Trophoblast cell (in vitro differentiated cells and primary cell): ENCODE measurements at regions not wholly inside any gene's neighbourhood (a gene's known extent, or its start where the extent isn't known, plus 50 kb on each side); places are given as distances from the start of the nearest gene placed in this dataset.

Source experiments
- DNase-seq, 2 donors: peaks; one replicate each; pipeline ENCODE4 v3.0.0-alpha.2; 2016
- H2AFZ ChIP-seq: 2 replicates; pipeline ENCODE4 v1.6.1; 2013; ENCODE audit warnings: low read length, moderate library complexity, mild to moderate bottlenecking; ENCODE audit not compliant: insufficient read depth, poor library complexity
- H2AK5ac ChIP-seq: 2 replicates; pipeline ENCODE4 v1.6.1; 2013; ENCODE audit warnings: mild to moderate bottlenecking, low read length
- H2BK120ac ChIP-seq: 2 replicates; pipeline ENCODE4 v1.6.1; 2013; ENCODE audit warnings: low read length, mild to moderate bottlenecking, moderate library complexity; ENCODE audit not compliant: insufficient read depth, poor library complexity
- H2BK12ac ChIP-seq: 2 replicates; pipeline ENCODE4 v1.6.1; 2013; ENCODE audit warnings: mild to moderate bottlenecking, low read length, moderate library complexity
- H2BK5ac ChIP-seq: 2 replicates; pipeline ENCODE4 v1.6.1; 2013; ENCODE audit warnings: low read length, low read depth, moderate library complexity, mild to moderate bottlenecking; ENCODE audit not compliant: poor library complexity
- H3K14ac ChIP-seq: 2 replicates; pipeline ENCODE4 v1.6.1; 2013; ENCODE audit warnings: mild to moderate bottlenecking, low read length
- H3K18ac ChIP-seq: 2 replicates; pipeline ENCODE4 v1.6.1; 2013; ENCODE audit warnings: mild to moderate bottlenecking, low read length
- H3K23ac ChIP-seq: 2 replicates; pipeline ENCODE4 v1.6.1; 2013; ENCODE audit warnings: low read length
- H3K27ac ChIP-seq: 2 replicates; pipeline ENCODE4 v1.5.1; 2013; ENCODE audit warnings: low read depth, mild to moderate bottlenecking, inconsistent platforms, low read length, moderate library complexity
- H3K27me3 ChIP-seq: 2 replicates; pipeline ENCODE4 v1.6.1; 2013; ENCODE audit warnings: inconsistent platforms, mild to moderate bottlenecking, low read length, moderate library complexity; ENCODE audit not compliant: insufficient read depth
- H3K36me3 ChIP-seq, 2 experiments: 1 replicate in 1 of 2; 2 replicates in 1 of 2; pipeline ENCODE4 v1.6.1; 2013; ENCODE audit warnings: low read length in 2 of 2, mild to moderate bottlenecking in 2 of 2, moderate library complexity in 1 of 2; ENCODE audit not compliant: insufficient read depth in 2 of 2, control insufficient read depth in 1 of 2
- H3K4ac ChIP-seq: 2 replicates; pipeline ENCODE4 v1.6.1; 2013; ENCODE audit warnings: low read depth, mild to moderate bottlenecking, low read length, moderate library complexity
- H3K4me1 ChIP-seq, 2 experiments: 1 replicate in 1 of 2; 2 replicates in 1 of 2; pipeline ENCODE4 v1.6.1; 2013; ENCODE audit warnings: low read length in 2 of 2, mild to moderate bottlenecking in 2 of 2, moderate library complexity in 1 of 2; ENCODE audit not compliant: insufficient read depth in 2 of 2, control insufficient read depth in 1 of 2
- H3K4me2 ChIP-seq: 2 replicates; pipeline ENCODE4 v1.6.1; 2013; ENCODE audit warnings: inconsistent platforms, mild to moderate bottlenecking, low read length, moderate library complexity
- H3K4me3 ChIP-seq: 2 replicates; pipeline ENCODE4 v1.5.1; 2013; ENCODE audit warnings: mild to moderate bottlenecking, low read depth, low read length, inconsistent platforms
- H3K79me1 ChIP-seq: one replicate; pipeline ENCODE4 v1.6.1; 2013; ENCODE audit warnings: low read length
- H3K79me2 ChIP-seq: 2 replicates; pipeline ENCODE4 v1.6.1; 2013; ENCODE audit warnings: low read length, mild to moderate bottlenecking; ENCODE audit not compliant: control insufficient read depth, insufficient read depth, poor library complexity
- H3K9ac ChIP-seq: 2 replicates; pipeline ENCODE4 v1.6.1; 2013; ENCODE audit warnings: mild to moderate bottlenecking, low read length
- H3K9me3 ChIP-seq: 2 replicates; pipeline ENCODE4 v1.6.1; 2013; ENCODE audit warnings: low read depth, mild to moderate bottlenecking, control low read depth, inconsistent platforms, low read length; ENCODE audit not compliant: insufficient read depth
- H4K12ac ChIP-seq: 2 replicates; pipeline ENCODE4 v1.6.1; 2013; ENCODE audit warnings: low read depth, mild to moderate bottlenecking, low read length, moderate library complexity
- H4K8ac ChIP-seq: 2 replicates; pipeline ENCODE4 v1.6.1; 2013; ENCODE audit warnings: low read depth, mild to moderate bottlenecking, low read length, moderate library complexity
- H4K91ac ChIP-seq: one replicate; pipeline ENCODE4 v1.6.1; 2013; ENCODE audit warnings: low read depth, mild to moderate bottlenecking, low read length, moderate library complexity
- WGBS: extraction: QIAGEN DNeasy Blood & Tissue Kit; methylation state at CpG from one replicate; pipeline ENCODE4 v1.1.7; 2013; ENCODE audit warnings: missing lambda C conversion rate; ENCODE audit not compliant: insufficient read length, insufficient coverage; ENCODE audit errors: extremely low coverage; 5-methylcytosine and 5-hydroxymethylcytosine counted together

GRCh38 chr2:224302952-224303351, 99.0 kb downstream of the FAM124B start:
- Histone ChIP-seq H3K79me2 (no peaks in the 10 kb centered on the region), H3K27me3 (no peaks in the 10 kb centered on the region), H2BK12ac (no peak overlapping the region), H3K9me3 (no peaks in the 10 kb centered on the region), H4K8ac (no peak overlapping the region), H2AK5ac (no peak overlapping the region), H2BK120ac (no peak overlapping the region), H3K4ac (no peak overlapping the region), H2AFZ (no peak overlapping the region), H3K14ac (no peak overlapping the region), H3K79me1 (no peaks in the 10 kb centered on the region), H3K4me2 (no peak overlapping the region), H4K12ac (no peak overlapping the region), H3K23ac (peak overlapping the region; percentile 6), H3K4me1 (no peaks in the 10 kb centered on the region), H3K4me3 (no peak overlapping the region), H4K91ac (no peak overlapping the region), H3K18ac (no peak overlapping the region), H3K36me3 (no peaks in the 10 kb centered on the region), H3K9ac (peak overlapping the region; percentile 5), H3K27ac (no peak overlapping the region), H2BK5ac (no peak overlapping the region)
- DNase-seq, result no peak
- WGBS, result no CpG with 5 or more reads among the region's 8 CpGs

DNA sequence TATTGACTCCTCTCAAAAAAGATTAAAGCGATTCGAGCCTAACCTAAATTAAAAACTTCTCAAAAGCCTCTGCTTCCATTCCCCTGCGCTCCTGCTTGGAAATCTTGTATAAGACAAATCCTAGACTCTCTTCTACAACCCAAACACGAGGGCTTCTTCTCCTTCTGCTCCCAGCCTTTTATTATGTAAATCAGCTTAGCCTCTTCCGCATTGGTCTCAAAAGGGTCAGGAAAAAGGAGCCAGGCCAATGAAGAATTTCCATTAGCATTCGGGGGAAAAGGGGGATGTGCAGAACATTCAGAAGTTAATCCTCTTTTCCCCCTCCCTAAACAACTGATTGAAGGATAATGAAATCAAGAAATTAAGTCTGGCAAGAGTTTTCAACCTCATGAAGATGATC, 107.9 kb downstream of the FAM124B start:
- no peak for DNase-seq
- Histone ChIP-seq H3K27me3 (no peaks in the 10 kb centered on the region), H3K18ac (no peak overlapping the region), H3K4me2 (no peak overlapping the region), H3K27ac (no peak overlapping the region), H2BK12ac (no peak overlapping the region), H2AK5ac (no peak overlapping the region), H3K23ac (no peak overlapping the region), H3K4me3 (no peak overlapping the region), H4K8ac (no peak overlapping the region), H3K79me1 (no peaks in the 10 kb centered on the region), H2BK120ac (no peak overlapping the region), H3K4me1 (no peaks in the 10 kb centered on the region), H4K91ac (no peak overlapping the region), H3K4ac (no peak overlapping the region), H2AFZ (no peak overlapping the region), H2BK5ac (no peak overlapping the region), H3K14ac (no peak overlapping the region), H3K9me3 (no peaks in the 10 kb centered on the region), H3K36me3 (no peaks in the 10 kb centered on the region), H3K79me2 (no peaks in the 10 kb centered on the region), H3K9ac (no peak overlapping the region), H4K12ac (no peak overlapping the region)
- no CpG with 5 or more reads among the region's 6 CpGs for WGBS

DNA sequence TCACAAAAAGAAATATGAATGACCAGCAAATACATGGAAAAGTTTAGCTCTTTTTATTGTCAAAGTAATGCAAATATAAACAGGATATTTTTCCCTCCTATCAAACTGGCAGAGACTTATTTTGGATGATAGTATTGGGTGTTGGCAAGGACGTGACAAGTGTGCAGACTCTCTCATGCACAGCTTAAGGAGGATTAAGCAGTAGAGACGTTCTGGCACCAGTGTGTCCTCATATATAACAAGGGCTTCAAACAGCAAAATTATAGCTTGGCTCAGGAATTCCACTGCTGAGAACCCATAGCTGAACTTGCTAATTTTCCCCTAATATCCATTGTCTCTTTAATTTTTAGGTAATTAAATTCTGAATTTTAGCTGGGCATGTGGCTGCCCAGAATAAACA, 114.4 kb downstream of the FAM124B start:
- Histone ChIP-seq H3K79me1 (peaks cover 2% of the 10 kb centered on the region), H3K18ac (no peak overlapping the region), H4K8ac (no peak overlapping the region), H2BK120ac (no peak overlapping the region), H3K79me2 (no peaks in the 10 kb centered on the region), H2AK5ac (no peak overlapping the region), H2BK5ac (no peak overlapping the region), H4K91ac (no peak overlapping the region), H3K9ac (no peak overlapping the region), H3K4me3 (no peak overlapping the region), H2BK12ac (no peak overlapping the region), H3K27ac (no peak overlapping the region), H3K14ac (no peak overlapping the region), H3K23ac (no peak overlapping the region), H3K4me2 (no peak overlapping the region), H3K9me3 (no peaks in the 10 kb centered on the region), H4K12ac (no peak overlapping the region), H3K27me3 (no peaks in the 10 kb centered on the region), H3K4ac (no peak overlapping the region), H2AFZ (no peak overlapping the region), H3K4me1 (no peaks in the 10 kb centered on the region), H3K36me3 (no peaks in the 10 kb centered on the region)
- WGBS, result no CpG with 5 or more reads among the region's 2 CpGs
- no peak for DNase-seq

GRCh38 chr2:224286923-224287322, 115.0 kb downstream of the FAM124B start:
- H3K4ac ChIP-seq, result no peak overlapping the region
- peak in 1 of 2 donors; percentile 26 for DNase-seq
- no CpG with 5 or more reads among the region's 2 CpGs for WGBS
- no peak overlapping the region for H2BK5ac ChIP-seq
- no peak overlapping the region for H3K9ac ChIP-seq
- H3K27ac ChIP-seq, result no peak overlapping the region
- no peak overlapping the region for H4K12ac ChIP-seq
- H3K27me3 ChIP-seq, result no peaks in the 10 kb centered on the region
- no peak overlapping the region for H4K8ac ChIP-seq
- H3K23ac ChIP-seq, result no peak overlapping the region
- no peaks in the 10 kb centered on the region for H3K4me1 ChIP-seq
- no peaks in the 10 kb centered on the region for H3K36me3 ChIP-seq
- H3K9me3 ChIP-seq, result no peaks in the 10 kb centered on the region
- no peaks in the 10 kb centered on the region for H3K79me2 ChIP-seq
- H3K79me1 ChIP-seq, result peaks cover 2% of the 10 kb centered on the region
- no peak overlapping the region for H3K4me3 ChIP-seq
- no peak overlapping the region for H2AFZ ChIP-seq
- no peak overlapping the region for H2BK120ac ChIP-seq
- H2BK12ac ChIP-seq, result no peak overlapping the region
- H3K4me2 ChIP-seq, result no peak overlapping the region
- H3K18ac ChIP-seq, result no peak overlapping the region
- H2AK5ac ChIP-seq, result no peak overlapping the region
- no peak overlapping the region for H3K14ac ChIP-seq
- H4K91ac ChIP-seq, result no peak overlapping the region
